K562 (cell line): ENCODE measurements at regions not wholly inside any gene's neighbourhood (a gene's known extent, or its start where the extent isn't known, plus 50 kb on each side); places are given as distances from the start of the nearest gene placed in this dataset.

ENCODE experiments used
- COPS2 ChIP-seq: fragments of 450-650 bp; conservative IDR thresholded peaks from 2 replicates; pipeline ENCODE4 v1.6.1; 2016; ENCODE audit warnings: mild to moderate bottlenecking, moderate library complexity
- ESRRA ChIP-seq: fragments of 450-650 bp; IDR thresholded peaks from 2 replicates; pipeline ENCODE4 v1.6.1; 2014; ENCODE audit warnings: low read depth, mild to moderate bottlenecking, moderate library complexity, borderline replicate concordance
- GMEB1 ChIP-seq: fragments of 250-450 bp; sonication (Bioruptor Pico); IDR thresholded peaks from 2 replicates; pipeline ENCODE4 v1.4.0; 2020; ENCODE audit warnings: mild to moderate bottlenecking
- MEIS2 ChIP-seq: fragments of 450-650 bp; IDR thresholded peaks from 2 replicates; pipeline ENCODE4 v1.6.1; 2014; ENCODE audit warnings: mild to moderate bottlenecking; ENCODE audit not compliant: partially characterized antibody
- MYC ChIP-seq, 2 experiments: fragments of 250-450 bp in 1 of 2; sonication (Bioruptor Pico) in 1 of 2; IDR thresholded peaks; 2 replicates each; pipeline versions ENCODE4 v1.5.1 to v1.6.1; 2012 to 2021; ENCODE audit warnings: low read depth in 2 of 2, borderline replicate concordance in 1 of 2, improper control_type of control experiment in 1 of 2, low read length in 1 of 2, mild to moderate bottlenecking in 1 of 2, moderate library complexity in 1 of 2
- NFIX ChIP-seq: fragments of 250-450 bp; sonication (Bioruptor Pico); IDR thresholded peaks from 2 replicates; pipeline ENCODE4 v1.4.0; 2020; ENCODE audit warnings: low read depth, mild to moderate bottlenecking, moderate library complexity
- NR2C2 ChIP-seq, 2 experiments: fragments of 200-800 bp in 1 of 2; sonication (Bioruptor generic) in 1 of 2; sonication (generic) in 1 of 2; formaldehyde crosslinking in 1 of 2; IDR thresholded peaks; 2 replicates each; pipeline versions ENCODE4 v1.6.1 to v1.8.0; 2016 to 2022; ENCODE audit warnings: mild to moderate bottlenecking in 1 of 2, missing compliant biosample characterization in 1 of 2, missing genetic modification characterization in 1 of 2, missing genetic modification reagents in 1 of 2
- NR4A1 ChIP-seq, 2 experiments: fragments of 250-450 bp in 1 of 2; fragments of 450-650 bp in 1 of 2; sonication (Bioruptor Pico) in 1 of 2; IDR thresholded peaks; 2 replicates each; pipeline versions ENCODE4 v1.4.0 to v1.6.1; 2016 to 2020; ENCODE audit warnings: mild to moderate bottlenecking in 2 of 2, missing compliant biosample characterization in 1 of 2, missing genetic modification characterization in 1 of 2, moderate library complexity in 1 of 2
- OTX1 ChIP-seq: fragments of 450-650 bp; formaldehyde crosslinking; IDR thresholded peaks from 2 replicates; pipeline ENCODE4 v1.4.0; 2022; ENCODE audit warnings: mild to moderate bottlenecking
- RBBP5 ChIP-seq: fragments of 200-600 bp; sonication (generic); IDR thresholded peaks from 2 replicates; pipeline ENCODE4 v1.6.1; 2012; ENCODE audit warnings: borderline replicate concordance, mild to moderate bottlenecking, low read length, control low read depth, inconsistent platforms; ENCODE audit not compliant: insufficient read depth, poor library complexity, severe bottlenecking
- TEAD2 ChIP-seq: fragments of 450-650 bp; IDR thresholded peaks from 2 replicates; pipeline ENCODE4 v1.6.1; 2016; ENCODE audit warnings: missing genetic modification characterization, control low read depth, missing compliant biosample characterization
- ZNF395 ChIP-seq: fragments of 200-800 bp; sonication (Bioruptor generic); IDR thresholded peaks from 2 replicates; pipeline ENCODE4 v1.6.1; 2017; ENCODE audit warnings: missing genetic modification characterization, missing compliant biosample characterization
- ZNF507 ChIP-seq: conservative IDR thresholded peaks from 2 replicates; pipeline ENCODE4 v1.6.1; 2017; ENCODE audit warnings: missing genetic modification characterization, missing compliant biosample characterization
- TF ChIP-seq, protein P1 (sequence below): fragments of 250-450 bp; sonication (Bioruptor Pico); IDR thresholded peaks from 2 replicates; pipeline ENCODE4 v1.4.0; 2020; ENCODE audit warnings: mild to moderate bottlenecking, moderate library complexity
- TF ChIP-seq, protein P2 (sequence below): fragments of 450-650 bp; IDR thresholded peaks from 2 replicates; pipeline ENCODE4 v1.6.1; 2016; ENCODE audit warnings: antibody characterized with exemption
- TF ChIP-seq, protein P3 (sequence below): sonication (generic); formaldehyde crosslinking; IDR thresholded peaks from 2 replicates; pipeline ENCODE4 v1.5.0; 2020; ENCODE audit warnings: missing genetic modification reagents

GRCh38 chr6:21987501-21987957 lies 309.3 kb downstream of the PRL start (continued):
- TF ChIP-seq, protein P1, sequence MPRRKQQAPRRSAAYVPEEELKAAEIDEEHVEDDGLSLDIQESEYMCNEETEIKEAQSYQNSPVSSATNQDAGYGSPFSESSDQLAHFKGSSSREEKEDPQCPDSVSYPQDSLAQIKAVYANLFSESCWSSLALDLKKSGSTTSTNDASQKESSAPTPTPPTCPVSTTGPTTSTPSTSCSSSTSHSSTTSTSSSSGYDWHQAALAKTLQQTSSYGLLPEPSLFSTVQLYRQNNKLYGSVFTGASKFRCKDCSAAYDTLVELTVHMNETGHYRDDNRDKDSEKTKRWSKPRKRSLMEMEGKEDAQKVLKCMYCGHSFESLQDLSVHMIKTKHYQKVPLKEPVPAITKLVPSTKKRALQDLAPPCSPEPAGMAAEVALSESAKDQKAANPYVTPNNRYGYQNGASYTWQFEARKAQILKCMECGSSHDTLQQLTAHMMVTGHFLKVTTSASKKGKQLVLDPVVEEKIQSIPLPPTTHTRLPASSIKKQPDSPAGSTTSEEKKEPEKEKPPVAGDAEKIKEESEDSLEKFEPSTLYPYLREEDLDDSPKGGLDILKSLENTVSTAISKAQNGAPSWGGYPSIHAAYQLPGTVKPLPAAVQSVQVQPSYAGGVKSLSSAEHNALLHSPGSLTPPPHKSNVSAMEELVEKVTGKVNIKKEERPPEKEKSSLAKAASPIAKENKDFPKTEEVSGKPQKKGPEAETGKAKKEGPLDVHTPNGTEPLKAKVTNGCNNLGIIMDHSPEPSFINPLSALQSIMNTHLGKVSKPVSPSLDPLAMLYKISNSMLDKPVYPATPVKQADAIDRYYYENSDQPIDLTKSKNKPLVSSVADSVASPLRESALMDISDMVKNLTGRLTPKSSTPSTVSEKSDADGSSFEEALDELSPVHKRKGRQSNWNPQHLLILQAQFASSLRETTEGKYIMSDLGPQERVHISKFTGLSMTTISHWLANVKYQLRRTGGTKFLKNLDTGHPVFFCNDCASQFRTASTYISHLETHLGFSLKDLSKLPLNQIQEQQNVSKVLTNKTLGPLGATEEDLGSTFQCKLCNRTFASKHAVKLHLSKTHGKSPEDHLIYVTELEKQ = no peak
- no peak for TF ChIP-seq GMEB1
- TF ChIP-seq MEIS2 = peak; percentile 45
- no peak; the same call in 1 of the 2 replicates for TF ChIP-seq ZNF395
- no peak for TF ChIP-seq RBBP5
- no peak for TF ChIP-seq COPS2
- TF ChIP-seq, protein P2, sequence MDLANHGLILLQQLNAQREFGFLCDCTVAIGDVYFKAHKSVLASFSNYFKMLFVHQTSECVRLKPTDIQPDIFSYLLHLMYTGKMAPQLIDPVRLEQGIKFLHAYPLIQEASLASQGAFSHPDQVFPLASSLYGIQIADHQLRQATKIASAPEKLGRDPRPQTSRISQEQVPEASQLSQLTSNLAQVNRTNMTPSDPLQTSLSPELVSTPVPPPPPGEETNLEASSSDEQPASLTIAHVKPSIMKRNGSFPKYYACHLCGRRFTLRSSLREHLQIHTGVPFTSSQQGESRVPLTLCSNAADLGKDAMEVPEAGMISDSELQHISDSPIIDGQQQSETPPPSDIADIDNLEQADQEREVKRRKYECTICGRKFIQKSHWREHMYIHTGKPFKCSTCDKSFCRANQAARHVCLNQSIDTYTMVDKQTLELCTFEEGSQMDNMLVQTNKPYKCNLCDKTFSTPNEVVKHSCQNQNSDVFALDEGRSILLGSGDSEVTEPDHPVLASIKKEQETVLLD = no peak
- TF ChIP-seq NR4A1 (CRISPR knock-in tag; IDR thresholded peaks at IDR 0.05) = no peak
- no peak for TF ChIP-seq NR4A1 (tag; IDR thresholded peaks at IDR 0.05)
- no peak for TF ChIP-seq ZNF507 (tag)
- no peak for TF ChIP-seq OTX1 (CRISPR knock-in tag)
- no peak for TF ChIP-seq TEAD2 (tag)
- TF ChIP-seq ESRRA = peak; percentile 54
- no peak for TF ChIP-seq MYC (IDR thresholded peaks at IDR 0.05; ENCODE audit: low read depth, low read length)
- no peak for TF ChIP-seq MYC (CRISPR knock-in tag; IDR thresholded peaks at IDR 0.05; ENCODE audit: borderline replicate concordance, low read depth)
- no peak for TF ChIP-seq NFIX (CRISPR knock-in tag)
- no peak for TF ChIP-seq NR2C2 (CRISPR knock-in tag; IDR thresholded peaks at IDR 0.05)
- peak; percentile 89 for TF ChIP-seq NR2C2 (tag; IDR thresholded peaks at IDR 0.05)
- TF ChIP-seq, protein P3, sequence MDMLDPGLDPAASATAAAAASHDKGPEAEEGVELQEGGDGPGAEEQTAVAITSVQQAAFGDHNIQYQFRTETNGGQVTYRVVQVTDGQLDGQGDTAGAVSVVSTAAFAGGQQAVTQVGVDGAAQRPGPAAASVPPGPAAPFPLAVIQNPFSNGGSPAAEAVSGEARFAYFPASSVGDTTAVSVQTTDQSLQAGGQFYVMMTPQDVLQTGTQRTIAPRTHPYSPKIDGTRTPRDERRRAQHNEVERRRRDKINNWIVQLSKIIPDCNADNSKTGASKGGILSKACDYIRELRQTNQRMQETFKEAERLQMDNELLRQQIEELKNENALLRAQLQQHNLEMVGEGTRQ (CRISPR knock-in tag) = peak; percentile 93
